C4-2B (cell line): ENCODE measurements at regions not wholly inside any gene's neighbourhood (a gene's known extent, or its start where the extent isn't known, plus 50 kb on each side); places are given as distances from the start of the nearest gene placed in this dataset.

Experiments
- H3K27ac ChIP-seq: fragments of 450-650 bp; 2 replicates; pipeline ENCODE4 v1.5.1; 2017
- CTCF ChIP-seq: fragments of 450-650 bp; conservative IDR thresholded peaks from 2 replicates; pipeline ENCODE4 v1.5.1; 2017; ENCODE audit warnings: mild to moderate bottlenecking
- ZFX ChIP-seq: fragments of 450-650 bp; IDR thresholded peaks from 2 replicates; pipeline ENCODE4 v1.6.1; 2017

- TF ChIP-seq CTCF (no peak), ZFX (no peak)
- H3K27ac ChIP-seq, result no peak overlapping the region
These were observed 119.6 kb upstream of the TPK1 start for GRCh38 chr7:144955422-144955821.

GRCh38 chr7:144941127-144941526, 105.3 kb upstream of the TPK1 start:
- H3K27ac ChIP-seq, result no peak overlapping the region
- TF ChIP-seq CTCF (no peak), ZFX (no peak)

- TF ChIP-seq CTCF, result no peak
- no peak for TF ChIP-seq ZFX
- H3K27ac ChIP-seq, result no peak overlapping the region
These were observed 101.3 kb upstream of the TPK1 start for GRCh38 chr7:144937199-144937598.

- no peak for TF ChIP-seq CTCF
- no peak for TF ChIP-seq ZFX
- no peak overlapping the region for H3K27ac ChIP-seq
These were observed 100.5 kb upstream of the TPK1 start for GRCh38 chr7:144936314-144936713.

- TF ChIP-seq CTCF (no peak), ZFX (no peak)
- no peak overlapping the region for H3K27ac ChIP-seq
These were observed 74.6 kb upstream of the TPK1 start for GRCh38 chr7:144910411-144910810.

GRCh38 chr7:144908943-144909556, 73.2 kb upstream of the TPK1 start:
- no peak for TF ChIP-seq ZFX
- TF ChIP-seq CTCF, result no peak
- no peak overlapping the region for H3K27ac ChIP-seq

GRCh38 chr7:144908324-144908723, 72.5 kb upstream of the TPK1 start:
- no peak overlapping the region for H3K27ac ChIP-seq
- TF ChIP-seq ZFX (no peak), CTCF (no peak)
